H1 (cell line): ENCODE measurements at regions not wholly inside any gene's neighbourhood (a gene's known extent, or its start where the extent isn't known, plus 50 kb on each side); places are given as distances from the start of the nearest gene placed in this dataset.

Experiments used
- CTCF ChIA-PET: fragments of 300-600 bp; sonication (Branson Sonifier 250); formaldehyde crosslinking; loops from one replicate; lab custom pipeline; 2021; ENCODE audit not compliant: partially characterized antibody; lab: Charles Lee
- POLR2A ChIA-PET: fragments of 300-600 bp; sonication (Branson Sonifier 250); formaldehyde crosslinking; loops from one replicate; lab custom pipeline; 2021; ENCODE audit warnings: inconsistent platforms; ENCODE audit not compliant: partially characterized antibody; lab: Charles Lee
- DNase-seq, 2 experiments: peaks; one replicate each; pipeline versions ENCODE4 v3.0.0 to v3.0.0-alpha.2; 2010 to 2022; ENCODE audit warnings: low spot score in 2 of 2, low read depth in 1 of 2, mixed read lengths in 1 of 2
- FAIRE-seq: peaks from 2 replicates; lab custom pipeline; 2011; peaks lifted over from hg19 to GRCh38; lab: Jason Lieb, UNC
- H2AFZ ChIP-seq: 2 replicates; pipeline ENCODE4 v1.8.1; 2012; ENCODE audit warnings: low read length, inconsistent platforms
- H2AK5ac ChIP-seq: 2 replicates; pipeline ENCODE4 v1.6.1; 2013; ENCODE audit warnings: low read depth, low read length
- H2BK120ac ChIP-seq: replicated peaks from 2 replicates; pipeline ENCODE3; 2013; ENCODE audit warnings: low read depth, low read length, inconsistent platforms
- H2BK12ac ChIP-seq: 2 replicates; pipeline ENCODE4 v1.6.1; 2013; ENCODE audit warnings: low read depth, low read length
- H2BK15ac ChIP-seq: 2 replicates; pipeline ENCODE4 v1.6.1; 2013; ENCODE audit warnings: low read length
- H2BK20ac ChIP-seq: 2 replicates; pipeline ENCODE4 v1.6.1; 2013; ENCODE audit warnings: low read length
- H2BK5ac ChIP-seq: 2 replicates; pipeline ENCODE4 v1.6.1; 2013; ENCODE audit warnings: low read depth, low read length
- H3K14ac ChIP-seq: 2 replicates; pipeline ENCODE4 v1.6.1; 2013; ENCODE audit warnings: inconsistent platforms; ENCODE audit not compliant: insufficient read length
- H3K18ac ChIP-seq: 2 replicates; pipeline ENCODE4 v1.6.1; 2013; ENCODE audit warnings: low read length; ENCODE audit errors: extremely low read depth
- H3K23ac ChIP-seq: 2 replicates; pipeline ENCODE4 v1.6.1; 2013; ENCODE audit warnings: inconsistent platforms; ENCODE audit not compliant: insufficient read length
- H3K23me2 ChIP-seq: 2 replicates; pipeline ENCODE4 v1.6.1; 2013; ENCODE audit warnings: low read depth, low read length
- H3K27ac ChIP-seq: 2 replicates; pipeline ENCODE4 v1.6.1; 2011; ENCODE audit warnings: low read depth, low read length, inconsistent platforms
- H3K27me3 ChIP-seq, 4 experiments: replicated peaks in 1 of 4; 1 replicate in 1 of 4; 2 replicates in 3 of 4; pipeline versions ENCODE4 v1.6.1 to v1.8.1; 2011 to 2013; ENCODE audit warnings: low read length in 3 of 4, mild to moderate bottlenecking in 3 of 4, inconsistent platforms in 2 of 4, mixed read lengths in 2 of 4, moderate library complexity in 1 of 4; ENCODE audit not compliant: control insufficient read depth in 3 of 4, insufficient read depth in 3 of 4; ENCODE audit errors: extremely low read depth in 1 of 4
- H3K36me3 ChIP-seq, 4 experiments: 2 replicates each; pipeline versions ENCODE4 v1.6.1 to v1.8.1; 2011 to 2013; ENCODE audit warnings: mild to moderate bottlenecking in 4 of 4, low read length in 3 of 4, moderate library complexity in 2 of 4, control low read depth in 1 of 4, inconsistent platforms in 1 of 4; ENCODE audit not compliant: insufficient read depth in 4 of 4, control insufficient read depth in 2 of 4
- H3K4ac ChIP-seq: replicated peaks from 2 replicates; pipeline ENCODE3; 2013; ENCODE audit warnings: low read length, low read depth, mixed read lengths, inconsistent platforms; ENCODE audit not compliant: insufficient read length
- H3K4me1 ChIP-seq, 4 experiments: replicated peaks in 1 of 4; 1 replicate in 1 of 4; 2 replicates in 3 of 4; pipeline versions ENCODE4 v1.6.1 to v1.8.1; 2011 to 2013; ENCODE audit warnings: low read length in 3 of 4, inconsistent platforms in 2 of 4, mixed read lengths in 1 of 4; ENCODE audit not compliant: insufficient read depth in 4 of 4, control insufficient read depth in 3 of 4
- H3K4me2 ChIP-seq, 2 experiments: 2 replicates each; pipeline versions ENCODE4 v1.6.1 to v1.8.1; 2011 to 2013; ENCODE audit warnings: low read depth in 2 of 2, low read length in 2 of 2, control low read depth in 1 of 2, inconsistent platforms in 1 of 2, mild to moderate bottlenecking in 1 of 2; ENCODE audit not compliant: insufficient read depth in 1 of 2
- H3K4me3 ChIP-seq, 4 experiments: fragments of 200-600, 300-600 bp in 1 of 4; sonication (generic), shearing (Covaris generic), sonication (Bioruptor Twin) in 1 of 4; 2 replicates each; pipeline versions ENCODE4 v1.5.1 to v1.8.1; 2011 to 2016; ENCODE audit warnings: low read length in 4 of 4, low read depth in 3 of 4, control low read depth in 2 of 4, inconsistent platforms in 2 of 4, mild to moderate bottlenecking in 2 of 4, mixed read lengths in 1 of 4, moderate library complexity in 1 of 4; ENCODE audit not compliant: insufficient read depth in 2 of 4; ENCODE audit errors: extremely low read depth in 1 of 4
- H3K56ac ChIP-seq: replicated peaks from 2 replicates; pipeline ENCODE3; 2013; ENCODE audit warnings: low read depth, mild to moderate bottlenecking, mixed read lengths, low read length, inconsistent platforms; ENCODE audit not compliant: insufficient read length
- H3K79me1 ChIP-seq: 2 replicates; pipeline ENCODE4 v1.6.1; 2013; ENCODE audit warnings: low read depth, low read length, control low read depth
- H3K79me2 ChIP-seq, 2 experiments: 2 replicates each; pipeline versions ENCODE4 v1.6.1 to v1.8.1; 2012 to 2013; ENCODE audit warnings: low read length in 2 of 2, mild to moderate bottlenecking in 2 of 2, inconsistent platforms in 1 of 2; ENCODE audit not compliant: insufficient read depth in 2 of 2, control insufficient read depth in 1 of 2
- H3K9ac ChIP-seq, 4 experiments: replicated peaks in 1 of 4; 1 replicate in 1 of 4; 2 replicates in 3 of 4; pipeline versions ENCODE4 v1.6.1 to v1.8.1; 2011 to 2013; ENCODE audit warnings: low read depth in 3 of 4, low read length in 3 of 4, control low read depth in 2 of 4, mild to moderate bottlenecking in 2 of 4, moderate library complexity in 2 of 4, inconsistent platforms in 1 of 4; ENCODE audit errors: extremely low read depth in 1 of 4
- H3K9me3 ChIP-seq, 2 experiments: 2 replicates each; pipeline versions ENCODE4 v1.6.1 to v1.8.1; 2012 to 2013; ENCODE audit warnings: mild to moderate bottlenecking in 2 of 2, moderate library complexity in 2 of 2, control low read depth in 1 of 2, inconsistent platforms in 1 of 2, low read depth in 1 of 2, low read length in 1 of 2, mixed read lengths in 1 of 2; ENCODE audit not compliant: insufficient read depth in 2 of 2
- H4K20me1 ChIP-seq, 2 experiments: replicated peaks in 1 of 2; 2 replicates each; pipeline versions ENCODE3 to v1.8.1; 2011 to 2013; ENCODE audit warnings: inconsistent platforms in 2 of 2, low read length in 2 of 2, mild to moderate bottlenecking in 1 of 2; ENCODE audit not compliant: insufficient read depth in 2 of 2, control insufficient read depth in 1 of 2
- H4K5ac ChIP-seq: 2 replicates; pipeline ENCODE4 v1.6.1; 2013; ENCODE audit warnings: low read length, low read depth, mixed read lengths, inconsistent platforms; ENCODE audit not compliant: insufficient read length
- H4K8ac ChIP-seq: 2 replicates; pipeline ENCODE4 v1.8.0; 2013; ENCODE audit warnings: mild to moderate bottlenecking, moderate library complexity, low read length, inconsistent platforms; ENCODE audit not compliant: insufficient read depth; ENCODE audit errors: extremely low read depth
- H4K91ac ChIP-seq: replicated peaks from 2 replicates; pipeline ENCODE3; 2013; ENCODE audit warnings: low read length, mixed read lengths, inconsistent platforms; ENCODE audit not compliant: insufficient read length
- BACH1 ChIP-seq: IDR thresholded peaks from 2 replicates; pipeline ENCODE4 v1.6.1; 2012; ENCODE audit warnings: low read length, improper control_type of control experiment
- BCL11A ChIP-seq, 2 experiments: IDR thresholded peaks; one replicate each; pipeline ENCODE4 v1.6.1; 2011; ENCODE audit warnings: low read depth in 2 of 2, low read length in 2 of 2, mild to moderate bottlenecking in 2 of 2
- BRCA1 ChIP-seq: IDR thresholded peaks from 2 replicates; pipeline ENCODE4 v1.6.1; 2012; ENCODE audit warnings: low read depth, low read length, improper control_type of control experiment
- CBX5 ChIP-seq: fragments of 300-800, 300-1000 bp; sonication (generic); IDR thresholded peaks from 2 replicates; pipeline ENCODE4 v1.7.1; 2016; ENCODE audit warnings: antibody characterized with exemption, low read length, low read depth
- CTBP2 ChIP-seq: IDR thresholded peaks from 2 replicates; pipeline ENCODE4 v1.7.0; 2011; ENCODE audit warnings: borderline replicate concordance, mild to moderate bottlenecking, moderate library complexity, mixed read lengths, low read length; ENCODE audit not compliant: insufficient read depth, insufficient read length
- EP300 ChIP-seq, 2 experiments: IDR thresholded peaks; 1 replicate in 1 of 2; 2 replicates in 1 of 2; pipeline ENCODE4 v1.6.1; 2011 to 2012; ENCODE audit warnings: low read depth in 2 of 2, low read length in 2 of 2, mild to moderate bottlenecking in 2 of 2, borderline replicate concordance in 1 of 2, inconsistent platforms in 1 of 2, moderate library complexity in 1 of 2
- KDM4A ChIP-seq: IDR thresholded peaks from one replicate; pipeline ENCODE4 v1.7.1; 2012; ENCODE audit warnings: low read depth, mild to moderate bottlenecking, moderate library complexity, low read length, inconsistent platforms; ENCODE audit not compliant: severe bottlenecking
- POLR2AphosphoS5 ChIP-seq: IDR thresholded peaks from 2 replicates; pipeline ENCODE4 v1.6.1; 2011; ENCODE audit warnings: low read depth, low read length
- RNF2 ChIP-seq: fragments of 200-900, 300-1000 bp; sonication (generic); IDR thresholded peaks from 2 replicates; pipeline ENCODE4 v1.7.1; 2016; ENCODE audit warnings: borderline replicate concordance, low read depth, mild to moderate bottlenecking, antibody characterized with exemption, low read length; ENCODE audit not compliant: poor library complexity, severe bottlenecking; ENCODE audit errors: missing control alignments
- SIRT6 ChIP-seq: IDR thresholded peaks from one replicate; pipeline ENCODE4 v1.7.1; 2012; ENCODE audit warnings: low read length, inconsistent platforms
- SP2 ChIP-seq: IDR thresholded peaks from 2 replicates; pipeline ENCODE4 v1.6.1; 2012; ENCODE audit warnings: mild to moderate bottlenecking, low read length, inconsistent platforms
- TAF1 ChIP-seq: IDR thresholded peaks from 2 replicates; pipeline ENCODE4 v1.6.1; 2011; ENCODE audit warnings: mild to moderate bottlenecking, low read depth, low read length
- TBP ChIP-seq: IDR thresholded peaks from 2 replicates; pipeline ENCODE4 v1.6.1; 2011; ENCODE audit warnings: low read depth, low read length, improper control_type of control experiment
- WGBS, 2 experiments: shearing (Covaris generic) in 1 of 2; methylation state at CpG; one replicate each; pipeline versions ENCODE4 v1.1.6 to v1.1.7; 2013 to 2015; ENCODE audit warnings: low lambda C conversion rate in 2 of 2, mixed read lengths in 2 of 2, inconsistent platforms in 1 of 2, low coverage in 1 of 2, missing lambda C conversion rate in 1 of 2; ENCODE audit not compliant: insufficient replicate concordance in 2 of 2, insufficient coverage in 1 of 2, insufficient read length in 1 of 2; ENCODE audit errors: extremely low coverage in 1 of 2, missing lambda C conversion rate in 1 of 2; 5-methylcytosine and 5-hydroxymethylcytosine counted together
- TF ChIP-seq, protein P1 (sequence below): IDR thresholded peaks from 2 replicates; pipeline ENCODE4 v1.6.1; 2011; ENCODE audit warnings: low read length, improper control_type of control experiment

DNA sequence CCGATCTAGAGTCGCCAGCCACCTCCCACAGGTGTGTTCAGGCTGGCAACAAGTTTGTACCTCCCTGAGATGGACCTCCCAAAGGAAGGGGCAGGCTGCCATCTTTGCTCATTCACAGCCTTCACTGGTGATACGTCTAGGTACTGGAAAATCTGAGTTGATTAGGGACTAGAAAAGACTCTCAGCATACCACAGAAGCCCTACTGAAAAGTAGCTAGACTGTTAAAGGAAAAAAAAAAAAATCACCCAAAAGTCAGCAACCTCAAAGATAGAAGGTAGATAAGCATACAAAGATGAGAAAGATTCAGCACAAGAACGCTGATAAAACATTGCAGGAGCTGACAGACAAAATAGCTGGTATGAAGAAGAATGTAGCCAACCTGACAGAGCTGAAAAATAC, 128.6 kb upstream of the WDR75 start:
- no peak overlapping the region for H4K91ac ChIP-seq
- H3K4me3 ChIP-seq = no peak overlapping the region
- H3K4me1 ChIP-seq = no peaks in the 10 kb centered on the region
- no peak overlapping the region for H2AFZ ChIP-seq
- H2BK12ac ChIP-seq = no peak overlapping the region
- H3K4me2 ChIP-seq = no peak overlapping the region
- H4K8ac ChIP-seq = no peak overlapping the region
- no peak overlapping the region for H3K9ac ChIP-seq
- H3K18ac ChIP-seq = no peak overlapping the region
- no peak for FAIRE-seq
- H3K79me2 ChIP-seq = no peaks in the 10 kb centered on the region
- no peak overlapping the region for H2BK15ac ChIP-seq
- no peak overlapping the region for H4K5ac ChIP-seq
- H3K36me3 ChIP-seq = no peaks in the 10 kb centered on the region
- H3K27ac ChIP-seq = no peak overlapping the region
- ChIA-PET CTCF (interaction anchor here (0.6 to 1.5 kb wide), 2 partner anchors 25 to 1746 kb away, joined by 3 to 4 read pairs; no protein-coding TSS in a partner anchor), POLR2A (no interaction called here)
- H3K79me1 ChIP-seq = no peaks in the 10 kb centered on the region
- no peaks in the 10 kb centered on the region for H3K23me2 ChIP-seq
- no peak overlapping the region for H3K4ac ChIP-seq
- no peak overlapping the region for H2BK5ac ChIP-seq
- no peak overlapping the region for H2BK20ac ChIP-seq
- DNase-seq = no peak
- H3K14ac ChIP-seq = no peak overlapping the region
- H2BK120ac ChIP-seq = no peak overlapping the region
- no peaks in the 10 kb centered on the region for H4K20me1 ChIP-seq
- H3K27me3 ChIP-seq = no peaks in the 10 kb centered on the region
- H2AK5ac ChIP-seq = no peak overlapping the region
- H3K23ac ChIP-seq = no peak overlapping the region
- no peak overlapping the region for H3K56ac ChIP-seq
- peaks cover 0 to 4% of the 10 kb centered on the region in 2 experiments; a peak in 1 of 4 replicates for H3K9me3 ChIP-seq
- 81% methylated on average over 4 of the region's 4 CpGs; no CpG with 5 or more reads in 1 of the 2 experiments for WGBS, 2 experiments
- TF ChIP-seq TAF1 (no peak), KDM4A (no peak), BACH1 (no peak), RNF2 (no peak), EP300 (IDR thresholded peaks at IDR 0.05; ENCODE audit: borderline replicate concordance in 1 of 2, low read depth in 2 of 2, low read length in 2 of 2) (no peak), SIRT6 (no peak), TBP (no peak), BCL11A (IDR thresholded peaks at IDR 0.05; ENCODE audit: low read depth in 2 of 2, low read length in 2 of 2) (no peak), SP2 (no peak), CTBP2 (no peak), BRCA1 (no peak), POLR2AphosphoS5 (no peak), CBX5 (no peak)
- TF ChIP-seq, protein P1, sequence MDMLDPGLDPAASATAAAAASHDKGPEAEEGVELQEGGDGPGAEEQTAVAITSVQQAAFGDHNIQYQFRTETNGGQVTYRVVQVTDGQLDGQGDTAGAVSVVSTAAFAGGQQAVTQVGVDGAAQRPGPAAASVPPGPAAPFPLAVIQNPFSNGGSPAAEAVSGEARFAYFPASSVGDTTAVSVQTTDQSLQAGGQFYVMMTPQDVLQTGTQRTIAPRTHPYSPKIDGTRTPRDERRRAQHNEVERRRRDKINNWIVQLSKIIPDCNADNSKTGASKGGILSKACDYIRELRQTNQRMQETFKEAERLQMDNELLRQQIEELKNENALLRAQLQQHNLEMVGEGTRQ = no peak
